ENCODE measurements at regions not wholly inside any gene's neighbourhood (a gene's known extent, or its start where the extent isn't known, plus 50 kb on each side); places are given as distances from the start of the nearest gene placed in this dataset.
"Not testable (repeated sequence)": the region's sequence is repeated elsewhere in the genome, so short reads cannot be mapped to it uniquely, and the experiment has no call there.

- no peak for DNase-seq (ENCODE audit: low read depth in 4 of 4, low spot score in 3 of 4)
Observed at GRCh38 chr6:84582997-84583396, 181.4 kb downstream of the TBX18 start.

- no peak for DNase-seq (ENCODE audit: low read depth in 4 of 4, low spot score in 3 of 4)
Observed at GRCh38 chr6:84581494-84582259, 182.7 kb downstream of the TBX18 start.

GRCh38 chr6:84579404-84579803 is 185.0 kb downstream of the TBX18 start:
- no peak for DNase-seq (ENCODE audit: low read depth in 4 of 4, low spot score in 3 of 4)

- no peak for DNase-seq (ENCODE audit: low read depth in 4 of 4, low spot score in 3 of 4)
Observed at GRCh38 chr6:84576029-84576428, 188.4 kb downstream of the TBX18 start.

- DNase-seq (ENCODE audit: low read depth in 4 of 4, low spot score in 3 of 4) = no peak
Observed at GRCh38 chr6:84575264-84575663, 189.1 kb downstream of the TBX18 start.

- DNase-seq (ENCODE audit: low read depth in 4 of 4, low spot score in 3 of 4) = no peak
Observed at GRCh38 chr6:84569882-84570281, 194.5 kb downstream of the TBX18 start.

GRCh38 chr6:84568971-84569370 is 195.4 kb downstream of the TBX18 start:
- DNase-seq (ENCODE audit: low read depth in 4 of 4, low spot score in 3 of 4) = no peak

- not testable (repeated sequence) for DNase-seq (ENCODE audit: low read depth in 4 of 4, low spot score in 3 of 4)
Observed at GRCh38 chr6:84565718-84566117, 198.7 kb downstream of the TBX18 start.

GRCh38 chr6:84560436-84561390 is 203.7 kb downstream of the TBX18 start:
- no peak for DNase-seq (ENCODE audit: low read depth in 4 of 4, low spot score in 3 of 4)

GRCh38 chr6:84556541-84557335 is 207.7 kb downstream of the TBX18 start:
- DNase-seq (ENCODE audit: low read depth in 4 of 4, low spot score in 3 of 4) = no peak

- no peak for DNase-seq (ENCODE audit: low read depth in 4 of 4, low spot score in 3 of 4)
Observed at GRCh38 chr6:84554706-84555105, 209.7 kb downstream of the TBX18 start.

- no peak for DNase-seq (ENCODE audit: low read depth in 4 of 4, low spot score in 3 of 4)
Observed at GRCh38 chr6:84554074-84554473, 210.3 kb downstream of the TBX18 start.

GRCh38 chr6:84553527-84553926 is 210.9 kb downstream of the TBX18 start:
- DNase-seq (ENCODE audit: low read depth in 4 of 4, low spot score in 3 of 4) = no peak

GRCh38 chr6:84551797-84552196 is 212.6 kb downstream of the TBX18 start:
- DNase-seq (ENCODE audit: low read depth in 4 of 4, low spot score in 3 of 4) = no peak

GRCh38 chr6:84549917-84550316 is 214.5 kb downstream of the TBX18 start:
- DNase-seq (ENCODE audit: low read depth in 4 of 4, low spot score in 3 of 4) = no peak

- no peak for DNase-seq (ENCODE audit: low read depth in 4 of 4, low spot score in 3 of 4)
Observed at GRCh38 chr6:84547341-84547801, 217.0 kb downstream of the TBX18 start.

GRCh38 chr6:84546427-84546914 is 217.9 kb downstream of the TBX18 start:
- DNase-seq (ENCODE audit: low read depth in 4 of 4, low spot score in 3 of 4) = no peak

- DNase-seq (ENCODE audit: low read depth in 4 of 4, low spot score in 3 of 4) = no peak
Observed at GRCh38 chr6:84539122-84539856, 225.1 kb downstream of the TBX18 start.

- no peak for DNase-seq (ENCODE audit: low read depth in 4 of 4, low spot score in 3 of 4)
Observed at GRCh38 chr6:84536885-84537638, 227.3 kb downstream of the TBX18 start.

Data from left renal pelvis (tissue), 4 donors.